SKM-1 (cell line): ENCODE measurements at regions not wholly inside any gene's neighbourhood (a gene's known extent, or its start where the extent isn't known, plus 50 kb on each side); places are given as distances from the start of the nearest gene placed in this dataset.
"Not testable (repeated sequence)": the region's sequence is repeated elsewhere in the genome, so short reads cannot be mapped to it uniquely, and the experiment has no call there.

Source experiments
- DNase-seq: peaks from one replicate; lab custom pipeline; 2025; ENCODE audit not compliant: unreplicated experiment; lab: John Stamatoyannopoulos, UW

DNA sequence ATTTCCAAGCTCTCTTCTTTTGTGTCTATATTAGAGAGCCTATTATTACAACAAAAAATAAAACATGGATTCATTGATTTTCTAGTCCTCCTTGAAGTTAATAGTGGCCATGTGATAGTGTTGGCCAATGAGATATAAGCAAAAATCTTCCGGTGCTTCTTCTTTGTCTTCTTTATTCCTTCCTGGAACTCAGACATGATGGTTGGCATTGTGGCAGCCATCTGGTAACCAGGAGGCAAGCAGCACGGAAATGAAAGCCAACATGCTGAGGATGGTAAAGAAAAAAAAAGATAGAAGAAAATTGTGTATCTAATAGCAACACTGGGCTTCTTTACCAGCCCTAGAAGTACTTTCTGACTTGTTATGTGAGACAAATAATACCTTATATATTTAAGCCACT lies 50.8 kb upstream of the SEL1L start:
- no peak for DNase-seq

DNA sequence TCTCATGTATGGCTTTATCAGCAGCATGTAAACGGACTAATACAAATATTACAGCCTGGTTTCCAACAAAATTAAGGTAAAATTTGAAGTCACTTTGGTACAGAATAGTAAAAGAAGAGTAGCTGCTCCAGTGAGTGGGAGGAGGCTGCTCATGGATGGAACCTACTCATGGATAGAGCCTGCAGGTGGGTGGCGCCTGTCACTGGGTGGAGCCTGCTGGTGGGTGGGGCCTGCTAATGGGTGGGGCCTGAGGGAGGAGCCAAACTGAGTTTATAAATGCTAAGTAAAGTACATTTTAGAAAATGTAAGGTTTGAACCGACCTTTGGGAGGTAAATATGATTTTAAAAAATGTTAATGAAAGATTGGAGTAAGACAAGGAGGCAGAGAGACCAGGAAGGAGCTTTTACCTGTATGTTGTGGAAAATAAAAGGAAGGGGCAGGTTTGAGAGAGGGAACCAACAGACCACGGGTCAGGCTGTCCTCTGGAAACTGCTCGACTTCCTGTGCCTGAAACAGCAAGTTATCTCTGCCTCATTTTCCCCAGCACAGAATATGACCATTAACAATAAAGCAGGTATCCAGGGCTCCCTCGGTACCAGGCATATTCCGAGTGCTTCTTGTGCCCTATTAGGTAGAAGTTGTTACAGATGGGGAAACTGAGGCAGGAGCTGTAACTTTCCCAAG lies 55.9 kb upstream of the SEL1L start:
- no peak for DNase-seq

DNA sequence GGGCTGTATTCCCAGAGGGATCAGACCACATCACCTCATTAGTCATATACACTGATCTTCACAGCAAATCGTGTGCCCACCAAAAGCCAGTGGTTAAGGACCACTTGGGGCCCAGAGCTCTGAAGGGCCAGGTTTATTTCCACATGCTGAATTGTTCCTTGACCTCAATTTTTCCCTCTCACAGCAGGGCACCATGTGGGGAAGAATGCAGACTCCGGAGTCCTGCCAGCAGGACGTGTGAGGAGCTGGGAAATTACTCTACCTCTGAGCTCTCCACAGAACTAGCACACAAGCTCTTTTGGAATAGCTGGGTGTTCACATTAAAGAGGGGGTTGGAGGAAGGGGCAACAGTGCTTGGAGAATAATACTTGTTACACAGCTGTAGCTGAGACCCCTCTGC lies 57.6 kb upstream of the SEL1L start:
- DNase-seq, result no peak

DNA sequence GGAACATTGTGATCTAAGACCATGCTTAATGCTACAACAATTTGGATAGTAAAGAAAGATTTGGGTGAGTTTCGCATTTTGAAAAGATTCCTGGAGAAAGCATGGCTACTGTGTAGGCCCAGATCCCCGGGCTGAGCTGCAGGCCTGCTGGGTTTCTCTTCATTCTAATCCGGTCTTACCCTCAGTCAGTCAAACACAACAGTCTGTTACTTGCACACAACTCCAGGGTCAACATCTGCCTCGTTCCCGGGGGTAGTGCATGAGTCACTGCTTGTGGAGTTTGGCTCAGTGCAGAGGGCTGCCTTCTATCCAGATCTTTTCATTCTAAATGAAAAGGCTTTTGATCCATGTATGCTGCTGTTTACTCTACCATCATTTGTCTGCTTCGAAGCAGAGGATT lies 60.4 kb upstream of the SEL1L start:
- no peak for DNase-seq

DNA sequence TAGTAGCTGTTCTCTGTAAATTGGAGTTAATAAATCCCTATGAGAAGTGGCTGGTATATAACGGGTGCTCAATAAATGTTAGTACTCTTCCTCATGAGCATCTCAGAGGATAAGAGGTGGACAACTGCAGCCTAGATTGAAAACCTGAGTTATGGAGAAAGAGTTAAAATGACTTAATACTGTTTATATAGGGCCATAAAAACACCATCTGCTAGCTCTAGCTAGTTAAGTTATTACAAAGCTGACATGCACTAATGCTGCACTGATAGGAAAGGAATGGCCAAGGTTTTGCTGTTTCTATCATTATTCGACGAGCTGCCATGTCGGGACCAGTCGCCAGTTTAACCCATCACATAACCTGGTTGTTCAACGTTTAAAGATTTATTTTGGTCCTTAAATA lies 72.0 kb upstream of the SEL1L start:
- no peak for DNase-seq

DNA sequence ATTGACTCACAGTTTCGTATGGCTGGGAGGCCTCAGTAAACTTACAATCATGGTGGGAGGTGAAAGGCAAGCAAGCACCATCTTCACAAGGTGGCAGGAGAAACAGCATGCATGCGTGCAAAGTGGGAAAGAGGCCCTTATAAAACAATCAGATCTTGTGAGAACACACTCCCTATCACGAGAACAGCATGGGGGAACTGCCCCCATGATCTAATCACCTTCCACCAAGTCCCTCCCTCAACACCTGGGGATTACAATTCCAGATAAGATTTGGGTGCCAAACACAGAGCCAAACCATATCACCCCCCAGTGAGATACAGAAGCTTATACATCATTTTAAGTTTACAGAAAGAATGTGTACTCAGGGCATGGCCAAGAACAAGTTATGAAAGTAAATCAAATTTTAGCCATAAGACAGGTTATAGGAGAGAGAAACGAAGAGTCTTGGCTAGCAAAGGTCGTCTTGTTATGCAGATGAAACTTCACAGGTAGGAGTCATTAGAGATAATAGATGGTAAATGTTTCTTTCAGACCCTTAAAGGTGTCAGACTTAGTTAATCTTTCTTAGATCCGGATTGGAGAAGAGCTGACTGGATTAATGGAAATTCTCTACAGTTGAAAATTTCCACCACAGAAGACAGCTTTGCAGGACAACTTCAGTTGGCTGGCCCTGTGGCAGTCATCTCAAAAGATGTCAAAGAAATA lies 79.8 kb upstream of the SEL1L start:
- DNase-seq, result no peak

DNA sequence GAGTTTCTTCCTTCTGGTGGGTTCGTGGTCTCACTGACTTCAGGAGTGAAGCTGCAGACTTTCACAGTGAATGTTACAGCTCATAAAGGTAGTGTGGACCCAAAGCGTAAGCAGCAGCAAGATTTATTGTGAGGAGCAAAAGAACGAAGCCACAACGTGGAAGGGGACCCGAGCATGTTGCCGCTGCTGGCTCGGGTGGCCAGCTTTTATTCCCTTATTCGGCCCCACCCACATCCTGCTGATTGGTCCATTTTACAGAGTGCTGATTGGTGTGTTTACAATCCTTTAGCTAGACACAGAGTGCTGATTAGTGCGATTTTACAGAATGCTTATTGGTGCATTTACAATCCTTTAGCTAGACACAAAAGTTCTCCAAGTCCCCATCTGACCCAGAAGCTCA lies 80.6 kb upstream of the SEL1L start:
- not testable (repeated sequence) for DNase-seq

DNA sequence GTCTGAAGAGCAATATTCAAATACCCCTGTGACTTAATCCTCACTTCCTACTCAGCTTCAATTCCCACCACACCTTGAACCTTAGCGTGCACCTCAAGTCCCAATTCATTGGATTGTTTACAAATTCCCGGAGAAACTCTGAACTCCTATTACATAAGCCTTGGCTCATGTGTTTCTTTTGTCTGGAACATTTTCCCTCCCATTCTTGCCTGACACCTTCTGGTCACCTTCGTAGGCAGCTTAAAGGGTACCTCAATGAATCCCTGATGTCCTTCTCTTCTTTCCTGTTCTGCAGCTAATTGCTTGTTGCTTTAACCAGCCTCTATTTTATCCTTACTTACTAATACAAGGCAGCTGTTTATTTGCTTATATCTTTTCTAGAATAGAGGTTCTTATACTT lies 85.0 kb upstream of the SEL1L start:
- no peak for DNase-seq

DNA sequence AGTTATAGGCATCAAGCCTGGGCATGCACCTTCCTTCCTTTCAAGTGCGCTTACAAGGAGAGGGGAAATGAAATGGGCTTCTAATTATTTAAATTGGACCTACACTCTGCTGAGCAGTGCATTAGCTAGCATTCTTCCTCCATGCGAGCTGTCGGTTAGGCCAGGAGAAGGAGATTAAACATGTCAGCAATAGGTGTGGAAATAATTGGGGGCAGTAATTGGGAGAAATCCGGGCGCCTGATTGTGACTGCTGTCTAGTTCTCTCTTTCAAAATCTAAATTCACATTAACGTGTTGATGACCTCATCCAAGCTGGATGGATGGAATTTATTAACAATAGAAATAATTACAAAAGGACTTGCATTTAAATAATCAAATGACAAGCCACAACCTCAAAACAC lies 86.2 kb upstream of the SEL1L start:
- no peak for DNase-seq

DNA sequence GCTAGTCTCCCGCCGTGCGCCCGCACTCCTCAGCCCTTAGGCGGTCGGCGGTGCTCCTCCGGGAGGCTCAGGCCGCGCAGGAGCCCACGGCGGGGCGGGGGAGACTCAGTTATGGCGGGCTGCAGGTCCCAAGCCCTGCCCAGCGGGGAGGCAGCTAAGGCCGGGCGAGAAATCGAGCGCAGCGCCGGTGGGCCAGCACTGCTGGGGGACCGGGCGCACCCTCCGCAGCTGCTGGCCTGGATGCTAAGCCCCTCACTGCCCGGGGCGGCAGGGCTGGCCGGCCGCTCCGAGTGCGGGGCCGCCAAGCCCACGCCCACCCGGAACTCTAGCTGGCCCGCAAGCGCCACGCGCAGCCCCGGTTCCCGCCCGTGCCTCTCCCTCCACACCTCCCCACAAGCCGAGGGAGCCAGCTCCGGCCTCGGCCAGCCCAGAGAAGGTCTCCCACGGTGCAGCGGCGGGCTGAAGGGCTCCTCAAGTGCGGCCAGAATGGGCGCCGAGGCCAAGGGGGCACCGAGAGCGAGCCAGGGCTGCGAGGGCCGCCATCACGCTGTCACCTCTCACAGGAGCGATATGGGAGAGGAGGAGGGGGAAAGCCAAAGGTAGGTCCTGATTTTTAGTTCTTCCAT lies 90.2 kb upstream of the SEL1L start:
- not testable (repeated sequence) for DNase-seq

DNA sequence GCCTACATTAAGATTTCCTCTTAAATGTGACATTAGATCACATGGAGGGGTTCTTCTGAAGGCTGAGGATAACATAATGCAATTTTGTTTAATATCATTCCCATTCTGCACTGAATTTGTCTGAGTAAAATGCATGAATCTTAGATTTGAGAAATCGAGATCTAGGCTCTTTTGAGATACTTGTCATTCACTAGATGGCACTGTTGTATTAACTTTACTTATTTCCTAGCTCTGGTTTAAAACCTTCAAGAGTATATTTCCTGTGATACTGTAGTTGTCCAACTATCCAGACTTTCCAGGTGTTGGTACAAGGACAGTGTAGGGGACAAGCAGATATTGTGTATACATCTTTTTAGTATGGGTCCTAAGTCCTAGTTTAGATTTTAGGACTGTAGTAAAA lies 91.7 kb upstream of the SEL1L start:
- no peak for DNase-seq

DNA sequence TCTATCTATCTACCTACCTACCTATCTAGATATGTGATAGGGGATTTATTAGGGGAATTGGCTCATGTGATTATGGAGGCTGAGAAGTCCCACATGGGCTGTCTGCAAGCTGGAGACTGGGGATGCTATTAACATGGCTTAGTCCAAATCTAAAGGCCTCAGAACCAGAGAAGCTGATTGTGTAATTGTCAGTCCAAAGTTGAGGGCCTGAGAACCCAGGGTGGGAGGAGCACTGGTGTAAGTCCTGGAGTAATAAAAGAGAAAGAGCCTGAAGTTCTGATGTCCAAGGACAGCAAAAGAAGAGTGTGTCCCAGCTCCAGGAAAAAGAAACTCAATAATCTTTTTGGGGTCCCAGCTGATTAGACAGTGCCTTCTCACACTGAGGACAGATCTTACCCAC lies 98.5 kb upstream of the SEL1L start:
- DNase-seq, result no peak

DNA sequence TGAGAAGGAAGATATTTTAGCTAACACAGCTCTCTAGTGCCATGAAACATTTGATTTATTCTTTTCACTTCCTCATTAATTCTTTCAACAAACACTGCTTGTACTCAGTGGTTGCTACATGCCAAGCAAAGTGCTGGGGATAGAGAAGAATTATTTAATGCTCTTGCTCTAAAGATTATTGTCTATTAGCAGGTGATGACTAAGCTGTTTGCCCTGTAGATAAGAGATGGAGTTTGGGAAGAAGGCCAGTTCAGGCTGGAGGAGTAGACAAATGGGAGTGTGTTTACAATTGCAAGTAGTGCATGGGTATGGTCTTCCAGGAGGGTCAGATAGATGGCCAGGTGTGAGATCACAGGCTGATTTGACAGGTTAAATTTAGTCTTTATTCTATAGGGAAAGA lies 99.8 kb upstream of the SEL1L start:
- DNase-seq, result no peak

DNA sequence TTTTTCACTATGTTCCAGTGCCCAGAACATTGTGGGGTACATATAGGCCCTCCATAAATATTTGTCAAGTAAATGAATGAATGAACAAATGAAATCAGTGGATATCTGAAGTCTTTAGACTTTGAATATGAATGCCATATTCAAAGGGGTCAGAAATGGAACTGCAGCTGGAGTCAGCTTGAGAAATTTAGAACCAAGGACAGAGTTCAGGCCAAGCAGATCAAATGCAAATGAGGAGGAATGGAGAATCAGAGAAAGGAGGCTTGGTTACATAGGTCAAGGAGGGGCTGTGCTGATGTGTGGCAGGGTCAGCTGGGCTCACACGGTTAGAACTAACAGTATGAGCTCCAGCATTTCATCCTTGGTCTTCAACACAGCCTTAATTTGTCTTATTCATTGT lies 104.0 kb upstream of the SEL1L start:
- DNase-seq, result no peak

DNA sequence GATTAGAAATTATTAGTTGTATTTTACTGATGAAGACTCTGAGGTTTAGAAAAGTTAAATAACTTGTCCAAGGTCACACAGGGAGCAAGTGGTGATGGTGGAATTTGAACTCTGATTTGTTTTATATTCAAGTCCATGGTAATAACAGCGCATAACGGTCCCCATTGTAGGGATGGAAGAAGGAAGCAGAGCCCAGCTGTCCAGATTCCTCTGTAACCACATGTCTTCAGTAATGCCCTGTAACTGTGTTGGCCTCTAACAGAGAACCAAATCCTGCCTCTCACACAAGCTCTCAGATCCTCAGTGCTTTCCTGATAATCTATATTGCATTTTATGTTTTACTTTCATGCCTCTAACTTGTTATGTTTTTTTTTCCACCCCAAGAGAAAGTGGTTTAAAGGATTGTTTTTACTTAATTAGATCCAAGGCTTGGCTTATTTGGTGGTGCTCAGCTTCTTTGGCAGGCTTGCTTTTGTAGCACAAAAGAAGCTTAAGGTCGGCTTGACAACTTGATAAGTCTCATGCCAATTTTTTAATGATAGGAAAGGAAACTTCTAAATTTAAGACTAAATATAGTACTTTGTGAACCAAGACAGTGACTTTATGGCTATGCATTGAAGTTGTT lies 105.1 kb upstream of the SEL1L start:
- DNase-seq, result no peak

DNA sequence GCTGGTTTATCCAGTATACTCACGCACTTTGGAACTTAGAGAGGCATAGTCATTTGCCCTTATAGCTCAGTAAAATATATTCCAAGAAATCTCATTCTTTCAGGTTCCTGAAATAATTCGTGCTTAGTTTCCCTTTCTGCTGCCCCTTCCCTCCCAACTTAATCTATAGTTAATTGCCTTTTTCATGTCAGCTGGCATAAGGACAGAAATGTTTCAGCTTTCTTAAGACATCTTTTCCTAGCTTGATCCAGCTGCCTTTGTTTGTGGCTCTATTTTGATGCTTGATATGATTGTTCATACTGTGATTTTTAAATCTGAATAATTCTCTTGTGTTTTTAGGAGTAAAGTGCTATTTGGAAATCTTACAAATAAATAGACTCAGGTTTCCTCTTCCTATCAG lies 120.0 kb upstream of the SEL1L start:
- DNase-seq, result no peak

DNA sequence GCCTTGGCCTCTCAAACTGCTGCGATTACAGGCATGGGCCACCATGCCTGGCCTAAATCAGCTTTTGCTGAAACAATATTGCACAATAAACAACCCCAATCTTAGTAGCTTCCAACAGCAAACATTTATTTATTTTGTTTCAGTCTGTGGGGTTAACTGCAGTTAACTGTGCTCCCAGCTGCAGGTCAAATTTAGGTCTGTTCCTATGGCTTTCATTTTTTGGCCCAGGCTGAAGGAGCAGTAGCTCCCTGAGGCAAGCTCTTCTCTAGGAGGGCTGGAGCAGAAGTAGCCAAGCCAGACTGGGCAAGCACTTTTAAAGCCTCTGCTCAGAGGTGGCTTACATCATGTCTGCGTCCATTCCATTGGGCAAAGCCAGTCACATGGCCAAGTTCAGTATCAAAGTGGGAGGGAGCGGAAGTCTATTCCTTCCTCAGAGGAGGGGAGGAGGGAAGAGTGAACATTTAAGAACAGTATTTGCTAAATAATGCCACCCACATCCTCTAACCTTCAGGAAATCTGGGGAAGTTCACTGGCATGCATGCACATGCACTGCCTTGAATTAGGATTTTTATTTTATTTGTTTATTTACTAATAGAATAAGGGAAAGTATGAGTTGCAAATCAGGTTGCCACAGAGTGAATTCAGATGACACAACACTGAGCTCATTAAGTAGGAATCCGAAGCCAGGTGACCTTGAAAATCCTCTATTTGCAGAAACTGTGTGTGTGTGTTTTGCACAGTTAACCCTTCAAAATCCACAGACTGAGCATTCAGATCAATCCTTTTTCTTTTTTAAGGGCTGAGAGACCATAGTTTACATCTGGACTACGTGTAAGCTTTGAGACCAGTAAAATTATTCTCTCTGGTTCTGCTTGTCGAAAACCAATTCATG lies 122.0 kb upstream of the SEL1L start:
- no peak for DNase-seq

DNA sequence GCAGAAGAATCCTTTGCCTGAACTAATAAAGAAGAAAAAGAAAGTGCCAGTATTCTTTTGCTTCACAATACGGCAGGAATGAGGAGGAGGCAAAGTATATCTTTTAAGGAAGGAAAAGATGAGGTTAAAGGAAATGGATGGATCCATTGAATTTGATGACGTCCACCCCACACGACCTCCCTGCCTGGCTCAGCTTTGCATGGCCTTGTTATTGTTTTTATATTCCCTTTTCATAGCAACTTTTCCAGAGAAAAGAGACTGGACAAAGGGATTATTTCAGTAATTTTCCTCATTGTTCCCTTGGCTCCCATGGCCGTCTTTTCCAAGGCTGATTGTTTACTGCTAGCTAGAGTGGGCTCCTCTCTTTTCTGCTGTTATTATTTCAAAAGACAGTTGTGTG lies 123.2 kb upstream of the SEL1L start:
- no peak for DNase-seq

DNA sequence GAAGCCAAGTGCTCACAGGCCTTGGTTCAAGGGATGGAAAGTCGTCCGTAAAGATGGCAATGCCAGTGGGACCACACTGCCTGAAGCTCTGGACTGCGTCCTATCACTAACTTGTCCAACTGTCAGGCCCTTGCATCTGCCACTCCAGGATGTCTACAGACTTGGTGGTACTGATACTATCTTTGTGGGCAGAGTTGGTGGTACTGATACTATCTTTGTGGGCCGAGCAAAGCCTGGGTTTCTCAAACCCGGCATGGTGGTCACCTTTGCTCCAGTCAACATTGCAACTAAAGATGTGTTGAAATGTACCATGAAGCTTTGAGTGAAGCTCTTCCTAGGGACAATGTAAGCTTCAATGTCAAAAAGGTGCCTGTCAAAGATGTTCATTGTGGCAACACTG lies 128.4 kb upstream of the SEL1L start:
- no peak for DNase-seq

DNA sequence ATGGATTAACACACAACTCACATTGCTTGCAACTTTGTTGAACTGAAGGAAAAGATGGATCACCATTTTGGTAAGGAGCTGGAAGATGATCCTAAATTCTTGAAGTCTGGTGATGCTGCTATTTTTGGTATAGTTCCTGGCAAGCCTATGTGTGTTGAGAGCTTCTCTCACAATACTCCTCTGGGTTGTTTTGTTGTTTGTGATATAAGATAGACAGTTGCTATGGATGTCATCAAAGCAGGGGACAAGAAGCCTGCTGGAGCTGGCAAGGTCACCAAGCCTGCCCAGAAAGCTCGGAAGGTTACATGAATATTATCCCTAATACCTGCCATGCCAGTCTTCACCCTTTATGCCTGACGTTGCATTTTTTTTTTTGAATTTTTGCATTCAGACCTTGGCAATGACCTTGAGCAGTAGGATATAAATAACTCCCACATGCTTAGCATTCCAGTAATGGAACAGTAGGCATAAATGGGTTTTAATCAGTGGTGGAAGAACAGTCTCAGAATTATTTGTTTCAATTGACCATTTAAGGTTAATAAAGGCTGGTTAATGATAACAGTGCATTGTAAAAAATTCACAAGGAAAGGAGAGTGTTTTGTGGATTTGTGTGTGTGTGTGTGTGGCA lies 129.0 kb upstream of the SEL1L start:
- no peak for DNase-seq
